H1 (cell line): ENCODE measurements at regions not wholly inside any gene's neighbourhood (a gene's known extent, or its start where the extent isn't known, plus 50 kb on each side); places are given as distances from the start of the nearest gene placed in this dataset.

ENCODE experiments used
- CTCF ChIA-PET: fragments of 300-600 bp; sonication (Branson Sonifier 250); formaldehyde crosslinking; loops from one replicate; lab custom pipeline; 2021; ENCODE audit not compliant: partially characterized antibody; lab: Charles Lee
- POLR2A ChIA-PET: fragments of 300-600 bp; sonication (Branson Sonifier 250); formaldehyde crosslinking; loops from one replicate; lab custom pipeline; 2021; ENCODE audit warnings: inconsistent platforms; ENCODE audit not compliant: partially characterized antibody; lab: Charles Lee
- DNase-seq, 2 experiments: peaks; one replicate each; pipeline versions ENCODE4 v3.0.0 to v3.0.0-alpha.2; 2010 to 2022; ENCODE audit warnings: low spot score in 2 of 2, low read depth in 1 of 2, mixed read lengths in 1 of 2
- FAIRE-seq: peaks from 2 replicates; lab custom pipeline; 2011; peaks lifted over from hg19 to GRCh38; lab: Jason Lieb, UNC
- H2AFZ ChIP-seq: 2 replicates; pipeline ENCODE4 v1.8.1; 2012; ENCODE audit warnings: low read length, inconsistent platforms
- H2AK5ac ChIP-seq: 2 replicates; pipeline ENCODE4 v1.6.1; 2013; ENCODE audit warnings: low read depth, low read length
- H2BK120ac ChIP-seq: replicated peaks from 2 replicates; pipeline ENCODE3; 2013; ENCODE audit warnings: low read depth, low read length, inconsistent platforms
- H2BK12ac ChIP-seq: 2 replicates; pipeline ENCODE4 v1.6.1; 2013; ENCODE audit warnings: low read depth, low read length
- H2BK15ac ChIP-seq: 2 replicates; pipeline ENCODE4 v1.6.1; 2013; ENCODE audit warnings: low read length
- H2BK20ac ChIP-seq: 2 replicates; pipeline ENCODE4 v1.6.1; 2013; ENCODE audit warnings: low read length
- H2BK5ac ChIP-seq: 2 replicates; pipeline ENCODE4 v1.6.1; 2013; ENCODE audit warnings: low read depth, low read length
- H3K14ac ChIP-seq: 2 replicates; pipeline ENCODE4 v1.6.1; 2013; ENCODE audit warnings: inconsistent platforms; ENCODE audit not compliant: insufficient read length
- H3K18ac ChIP-seq: 2 replicates; pipeline ENCODE4 v1.6.1; 2013; ENCODE audit warnings: low read length; ENCODE audit errors: extremely low read depth
- H3K23ac ChIP-seq: 2 replicates; pipeline ENCODE4 v1.6.1; 2013; ENCODE audit warnings: inconsistent platforms; ENCODE audit not compliant: insufficient read length
- H3K23me2 ChIP-seq: 2 replicates; pipeline ENCODE4 v1.6.1; 2013; ENCODE audit warnings: low read depth, low read length
- H3K27ac ChIP-seq: 2 replicates; pipeline ENCODE4 v1.6.1; 2011; ENCODE audit warnings: low read depth, low read length, inconsistent platforms
- H3K27me3 ChIP-seq, 4 experiments: replicated peaks in 1 of 4; 1 replicate in 1 of 4; 2 replicates in 3 of 4; pipeline versions ENCODE4 v1.6.1 to v1.8.1; 2011 to 2013; ENCODE audit warnings: low read length in 3 of 4, mild to moderate bottlenecking in 3 of 4, inconsistent platforms in 2 of 4, mixed read lengths in 2 of 4, moderate library complexity in 1 of 4; ENCODE audit not compliant: control insufficient read depth in 3 of 4, insufficient read depth in 3 of 4; ENCODE audit errors: extremely low read depth in 1 of 4
- H3K36me3 ChIP-seq, 4 experiments: 2 replicates each; pipeline versions ENCODE4 v1.6.1 to v1.8.1; 2011 to 2013; ENCODE audit warnings: mild to moderate bottlenecking in 4 of 4, low read length in 3 of 4, moderate library complexity in 2 of 4, control low read depth in 1 of 4, inconsistent platforms in 1 of 4; ENCODE audit not compliant: insufficient read depth in 4 of 4, control insufficient read depth in 2 of 4
- H3K4ac ChIP-seq: replicated peaks from 2 replicates; pipeline ENCODE3; 2013; ENCODE audit warnings: low read length, low read depth, mixed read lengths, inconsistent platforms; ENCODE audit not compliant: insufficient read length
- H3K4me1 ChIP-seq, 4 experiments: replicated peaks in 1 of 4; 1 replicate in 1 of 4; 2 replicates in 3 of 4; pipeline versions ENCODE4 v1.6.1 to v1.8.1; 2011 to 2013; ENCODE audit warnings: low read length in 3 of 4, inconsistent platforms in 2 of 4, mixed read lengths in 1 of 4; ENCODE audit not compliant: insufficient read depth in 4 of 4, control insufficient read depth in 3 of 4
- H3K4me2 ChIP-seq, 2 experiments: 2 replicates each; pipeline versions ENCODE4 v1.6.1 to v1.8.1; 2011 to 2013; ENCODE audit warnings: low read depth in 2 of 2, low read length in 2 of 2, control low read depth in 1 of 2, inconsistent platforms in 1 of 2, mild to moderate bottlenecking in 1 of 2; ENCODE audit not compliant: insufficient read depth in 1 of 2
- H3K4me3 ChIP-seq, 4 experiments: fragments of 200-600, 300-600 bp in 1 of 4; sonication (generic), shearing (Covaris generic), sonication (Bioruptor Twin) in 1 of 4; 2 replicates each; pipeline versions ENCODE4 v1.5.1 to v1.8.1; 2011 to 2016; ENCODE audit warnings: low read length in 4 of 4, low read depth in 3 of 4, control low read depth in 2 of 4, inconsistent platforms in 2 of 4, mild to moderate bottlenecking in 2 of 4, mixed read lengths in 1 of 4, moderate library complexity in 1 of 4; ENCODE audit not compliant: insufficient read depth in 2 of 4; ENCODE audit errors: extremely low read depth in 1 of 4
- H3K56ac ChIP-seq: replicated peaks from 2 replicates; pipeline ENCODE3; 2013; ENCODE audit warnings: low read depth, mild to moderate bottlenecking, mixed read lengths, low read length, inconsistent platforms; ENCODE audit not compliant: insufficient read length
- H3K79me1 ChIP-seq: 2 replicates; pipeline ENCODE4 v1.6.1; 2013; ENCODE audit warnings: low read depth, low read length, control low read depth
- H3K79me2 ChIP-seq, 2 experiments: 2 replicates each; pipeline versions ENCODE4 v1.6.1 to v1.8.1; 2012 to 2013; ENCODE audit warnings: low read length in 2 of 2, mild to moderate bottlenecking in 2 of 2, inconsistent platforms in 1 of 2; ENCODE audit not compliant: insufficient read depth in 2 of 2, control insufficient read depth in 1 of 2
- H3K9ac ChIP-seq, 4 experiments: replicated peaks in 1 of 4; 1 replicate in 1 of 4; 2 replicates in 3 of 4; pipeline versions ENCODE4 v1.6.1 to v1.8.1; 2011 to 2013; ENCODE audit warnings: low read depth in 3 of 4, low read length in 3 of 4, control low read depth in 2 of 4, mild to moderate bottlenecking in 2 of 4, moderate library complexity in 2 of 4, inconsistent platforms in 1 of 4; ENCODE audit errors: extremely low read depth in 1 of 4
- H3K9me3 ChIP-seq, 2 experiments: 2 replicates each; pipeline versions ENCODE4 v1.6.1 to v1.8.1; 2012 to 2013; ENCODE audit warnings: mild to moderate bottlenecking in 2 of 2, moderate library complexity in 2 of 2, control low read depth in 1 of 2, inconsistent platforms in 1 of 2, low read depth in 1 of 2, low read length in 1 of 2, mixed read lengths in 1 of 2; ENCODE audit not compliant: insufficient read depth in 2 of 2
- H4K20me1 ChIP-seq, 2 experiments: replicated peaks in 1 of 2; 2 replicates each; pipeline versions ENCODE3 to v1.8.1; 2011 to 2013; ENCODE audit warnings: inconsistent platforms in 2 of 2, low read length in 2 of 2, mild to moderate bottlenecking in 1 of 2; ENCODE audit not compliant: insufficient read depth in 2 of 2, control insufficient read depth in 1 of 2
- H4K5ac ChIP-seq: 2 replicates; pipeline ENCODE4 v1.6.1; 2013; ENCODE audit warnings: low read length, low read depth, mixed read lengths, inconsistent platforms; ENCODE audit not compliant: insufficient read length
- H4K8ac ChIP-seq: 2 replicates; pipeline ENCODE4 v1.8.0; 2013; ENCODE audit warnings: mild to moderate bottlenecking, moderate library complexity, low read length, inconsistent platforms; ENCODE audit not compliant: insufficient read depth; ENCODE audit errors: extremely low read depth
- H4K91ac ChIP-seq: replicated peaks from 2 replicates; pipeline ENCODE3; 2013; ENCODE audit warnings: low read length, mixed read lengths, inconsistent platforms; ENCODE audit not compliant: insufficient read length
- CEBPB ChIP-seq: IDR thresholded peaks from 2 replicates; pipeline ENCODE4 v1.6.1; 2012; ENCODE audit warnings: low read depth, low read length
- PHF8 ChIP-seq: fragments of 200-600 bp; sonication (generic); conservative IDR thresholded peaks from 2 replicates; pipeline ENCODE4 v1.7.1; 2012; ENCODE audit warnings: low read depth, mild to moderate bottlenecking, inconsistent platforms, low read length, moderate library complexity
- RAD21 ChIP-seq, 2 experiments: IDR thresholded peaks in 1 of 2; conservative IDR thresholded peaks in 1 of 2; 2 replicates each; pipeline ENCODE4 v1.6.1; 2011; ENCODE audit warnings: low read depth in 2 of 2, low read length in 2 of 2, improper control_type of control experiment in 1 of 2, inconsistent platforms in 1 of 2, mild to moderate bottlenecking in 1 of 2, moderate library complexity in 1 of 2
- SIX5 ChIP-seq: IDR thresholded peaks from 2 replicates; pipeline ENCODE4 v1.6.1; 2011; ENCODE audit warnings: mild to moderate bottlenecking, low read depth, low read length
- SUZ12 ChIP-seq: fragments of 200-600 bp; sonication (generic); IDR thresholded peaks from 2 replicates; pipeline ENCODE4 v1.6.1; 2012; ENCODE audit warnings: mild to moderate bottlenecking, inconsistent platforms, low read length, moderate library complexity, mixed read lengths
- YY1 ChIP-seq: IDR thresholded peaks from 2 replicates; pipeline ENCODE4 v1.6.1; 2011; ENCODE audit warnings: low read depth, mild to moderate bottlenecking, low read length
- WGBS, 2 experiments: shearing (Covaris generic) in 1 of 2; methylation state at CpG; one replicate each; pipeline versions ENCODE4 v1.1.6 to v1.1.7; 2013 to 2015; ENCODE audit warnings: low lambda C conversion rate in 2 of 2, mixed read lengths in 2 of 2, inconsistent platforms in 1 of 2, low coverage in 1 of 2, missing lambda C conversion rate in 1 of 2; ENCODE audit not compliant: insufficient replicate concordance in 2 of 2, insufficient coverage in 1 of 2, insufficient read length in 1 of 2; ENCODE audit errors: extremely low coverage in 1 of 2, missing lambda C conversion rate in 1 of 2; 5-methylcytosine and 5-hydroxymethylcytosine counted together

DNA sequence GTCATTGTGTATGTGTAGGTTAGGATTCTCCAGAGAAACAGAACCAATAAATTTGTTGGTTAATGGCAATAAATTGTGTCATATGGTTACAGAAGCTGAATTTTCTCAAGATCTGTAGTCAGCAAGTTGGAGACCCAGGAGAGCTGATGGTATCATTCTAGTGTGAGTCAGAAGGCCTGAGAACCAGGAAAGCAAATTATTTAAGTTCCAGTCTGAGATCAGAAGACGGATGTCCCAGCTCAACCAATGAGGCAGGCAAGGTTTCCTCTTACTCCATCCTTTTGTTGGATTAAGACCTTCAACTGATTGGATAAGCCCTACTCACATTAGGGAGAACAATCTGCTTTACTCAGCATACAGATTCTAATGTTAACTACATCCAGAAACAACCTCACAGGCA is 656.3 kb downstream of the ANXA1 start:
- no peaks in the 10 kb centered on the region for H3K23me2 ChIP-seq
- no peak overlapping the region for H4K8ac ChIP-seq
- DNase-seq (no peak), FAIRE-seq (no peak)
- no peak overlapping the region for H3K18ac ChIP-seq
- no peak overlapping the region for H2BK120ac ChIP-seq
- no peaks in the 10 kb centered on the region; a peak in 1 of 7 replicates for H3K4me1 ChIP-seq
- ChIA-PET POLR2A (no interaction called here), CTCF (interaction anchor here (1.7 kb wide), 1 partner anchor 25 kb away, joined by 4 read pairs; no protein-coding TSS in a partner anchor)
- no peak overlapping the region for H2AK5ac ChIP-seq
- no peaks in the 10 kb centered on the region for H3K79me1 ChIP-seq
- no peak overlapping the region for H2BK5ac ChIP-seq
- no peak overlapping the region for H2BK12ac ChIP-seq
- H2BK15ac ChIP-seq: no peak overlapping the region
- H3K23ac ChIP-seq: no peak overlapping the region
- no peaks in the 10 kb centered on the region for H3K79me2 ChIP-seq
- no peaks in the 10 kb centered on the region for H3K36me3 ChIP-seq
- no peak overlapping the region for H3K4me3 ChIP-seq
- H3K4ac ChIP-seq: no peak overlapping the region
- no peaks in the 10 kb centered on the region for H3K9me3 ChIP-seq
- no peak overlapping the region for H4K5ac ChIP-seq
- no peak overlapping the region for H3K14ac ChIP-seq
- H3K9ac ChIP-seq: no peak overlapping the region
- no peak overlapping the region for H3K27ac ChIP-seq
- WGBS, 2 experiments: 87% methylated on average over 1 of the region's 1 CpG; no CpG with 5 or more reads in 1 of the 2 experiments
- no peaks in the 10 kb centered on the region for H4K20me1 ChIP-seq
- H2BK20ac ChIP-seq: no peak overlapping the region
- no peak overlapping the region for H3K4me2 ChIP-seq
- H3K27me3 ChIP-seq: no peaks in the 10 kb centered on the region
- TF ChIP-seq YY1: no peak
- no peak for TF ChIP-seq SUZ12
- no peak for TF ChIP-seq CEBPB
- no peak for TF ChIP-seq RAD21 (IDR thresholded peaks at IDR 0.05 in 1 of 2, conservative IDR thresholded peaks at IDR 0.05 in 1 of 2; ENCODE audit: low read depth in 2 of 2, low read length in 2 of 2)
- TF ChIP-seq SIX5: no peak
- TF ChIP-seq PHF8: no peak
- H4K91ac ChIP-seq: no peak overlapping the region
- H3K56ac ChIP-seq: no peak overlapping the region
- no peak overlapping the region for H2AFZ ChIP-seq
